ENCODE measurements at regions not wholly inside any gene's neighbourhood (a gene's known extent, or its start where the extent isn't known, plus 50 kb on each side); places are given as distances from the start of the nearest gene placed in this dataset.

- Histone ChIP-seq H3K4me1 (no peaks in the 10 kb centered on the region), H3K27ac (no peak overlapping the region), H3K27me3 (no peaks in the 10 kb centered on the region), H3K36me3 (no peaks in the 10 kb centered on the region), H3K4me3 (no peak overlapping the region), H3K9me3 (no peaks in the 10 kb centered on the region)
- DNase-seq: no peak
- 44 to 60% methylated on average over 2 of the region's 2 CpGs for WGBS, 2 donors
- TF ChIP-seq CTCF (IDR thresholded peaks at IDR 0.05): no peak
- intact Hi-C loops (cut with DNase I): no loop called here
- ATAC-seq: no peak
Observed at GRCh38 chr12:98059659-98060343, 455.6 kb upstream of the TMPO start.

- Histone ChIP-seq H3K4me1 (no peaks in the 10 kb centered on the region), H3K36me3 (no peaks in the 10 kb centered on the region), H3K27ac (no peak overlapping the region), H3K4me3 (no peak overlapping the region), H3K9me3 (no peaks in the 10 kb centered on the region), H3K27me3 (no peaks in the 10 kb centered on the region)
- DNase-seq: no peak
- no peak for TF ChIP-seq CTCF (IDR thresholded peaks at IDR 0.05)
- intact Hi-C loops (cut with DNase I): no loop called here
- no peak for ATAC-seq
- 89 to 97% methylated on average over 1 of the region's 1 CpG for WGBS, 2 donors
Observed at GRCh38 chr12:98060411-98060810, 455.0 kb upstream of the TMPO start.

DNA sequence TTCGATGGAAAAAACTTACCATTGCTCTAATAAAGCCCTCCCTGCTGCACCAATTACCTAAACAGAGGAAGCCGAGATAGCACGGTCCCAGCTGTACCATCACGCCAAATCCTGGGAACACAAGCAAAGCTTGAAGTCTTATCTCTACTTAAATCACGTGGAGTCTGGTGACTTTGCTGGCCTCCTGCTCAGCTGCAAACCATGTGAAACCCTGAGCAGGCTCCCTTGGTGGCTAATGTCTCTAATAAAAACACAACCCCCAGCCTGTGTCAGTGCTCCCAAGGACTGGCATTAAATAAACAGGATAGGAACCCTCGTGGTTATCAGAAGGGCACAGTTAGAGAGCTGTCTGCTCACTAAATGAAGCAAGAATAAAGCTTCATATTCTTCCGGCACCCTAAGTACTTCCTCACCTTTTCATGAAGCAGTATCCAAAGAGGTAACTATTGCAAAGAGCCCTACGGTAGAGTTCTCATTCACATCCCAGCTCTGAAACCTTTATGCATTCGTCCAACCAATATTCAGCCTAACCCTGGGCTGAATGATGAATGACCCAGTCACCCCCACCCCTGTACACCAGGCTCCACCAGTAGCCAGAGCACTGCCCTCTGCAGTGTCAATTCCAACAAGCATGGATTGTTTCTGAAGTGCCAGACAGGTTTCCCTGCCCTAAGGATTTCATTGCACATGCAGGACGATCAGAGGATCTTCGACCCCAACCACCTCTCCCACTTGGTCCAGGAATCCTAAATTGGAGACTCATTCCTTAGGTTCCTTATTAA lies 452.7 kb upstream of the TMPO start:
- no peak for DNase-seq
- H3K27ac ChIP-seq: no peak overlapping the region
- intact Hi-C loops (cut with DNase I): no loop called here
- peaks cover 0 to 2% (median 0%) of the 10 kb centered on the region in 11 donors for H3K9me3 ChIP-seq
- 54 to 60% methylated on average over 11 of the region's 11 CpGs for WGBS, 2 donors
- no peaks in the 10 kb centered on the region for H3K27me3 ChIP-seq
- H3K4me3 ChIP-seq: no peak overlapping the region
- TF ChIP-seq CTCF (IDR thresholded peaks at IDR 0.05): no peak
- no peaks in the 10 kb centered on the region for H3K36me3 ChIP-seq
- no peaks in the 10 kb centered on the region for H3K4me1 ChIP-seq
- ATAC-seq: no peak

DNA sequence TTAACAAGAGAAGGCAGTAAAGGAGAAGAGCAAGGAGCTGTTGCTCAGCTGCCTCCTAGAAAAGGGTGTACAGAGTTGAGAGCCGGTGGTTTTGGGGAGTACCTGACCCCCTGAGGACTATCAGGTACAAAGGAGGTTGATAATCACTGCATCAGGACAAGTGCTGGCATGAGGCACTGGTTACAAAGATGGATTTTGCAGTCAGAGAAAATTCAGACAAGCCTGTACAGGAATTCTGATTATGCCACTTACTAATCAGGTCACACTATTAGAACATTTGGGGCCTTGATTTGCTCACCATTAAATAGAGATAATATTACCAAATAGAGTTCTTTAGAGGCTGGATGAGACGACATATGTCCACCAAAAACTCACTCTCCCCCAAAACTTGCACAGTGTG lies 450.9 kb upstream of the TMPO start:
- Histone ChIP-seq H3K27me3 (no peaks in the 10 kb centered on the region), H3K27ac (no peak overlapping the region), H3K36me3 (no peaks in the 10 kb centered on the region), H3K9me3 (peaks cover 0 to 2% (median 0%) of the 10 kb centered on the region in 11 donors), H3K4me3 (no peak overlapping the region), H3K4me1 (no peaks in the 10 kb centered on the region)
- 73 to 79% methylated on average over 2 of the region's 2 CpGs for WGBS, 2 donors
- DNase-seq: no peak
- intact Hi-C loops (cut with DNase I): no loop called here
- ATAC-seq: no peak
- TF ChIP-seq CTCF (IDR thresholded peaks at IDR 0.05): no peak

Data from heart right ventricle (tissue), 16 donors.